A549 (cell line): ENCODE measurements at regions not wholly inside any gene's neighbourhood (a gene's known extent, or its start where the extent isn't known, plus 50 kb on each side); places are given as distances from the start of the nearest gene placed in this dataset.

Experiments used
- ATAC-seq, 2 experiments: fragments of 200-7000 bp in 1 of 2; fragments of >200 bp in 1 of 2; cut with Nextera tagmentation in 1 of 2; cut with Tn5 transposase in 1 of 2; 3 replicates each; pipeline versions ENCODE4 v1.8.0 to v1.9.1; 2018 to 2020; ENCODE audit warnings: mild to moderate bottlenecking in 1 of 2, moderate library complexity in 1 of 2
- CTCF ChIA-PET: fragments of 300-600 bp; sonication (Branson Sonifier 250); formaldehyde crosslinking; extraction: SDS; loops from one replicate; lab custom pipeline; 2021; ENCODE audit warnings: antibody characterized with exemption, inconsistent platforms; lab: Yijun Ruan, JAX
- POLR2A ChIA-PET: fragments of 350-600 bp; formaldehyde crosslinking; extraction: SDS; loops from one replicate; lab custom pipeline; 2021; ENCODE audit warnings: antibody characterized with exemption, inconsistent platforms; lab: Yijun Ruan, JAX
- DNase-seq, 2 experiments: peaks; one replicate each; pipeline versions ENCODE4 v3.0.0 to v3.0.0-alpha.2; 2011 to 2016; ENCODE audit warnings: low read depth in 1 of 2, low spot score in 1 of 2
- FAIRE-seq: peaks from 2 replicates; lab custom pipeline; 2011; peaks lifted over from hg19 to GRCh38; lab: Jason Lieb, UNC
- H3K27ac ChIP-seq, 2 experiments: fragments of >200 bp; sonication (Bioruptor Twin); formaldehyde crosslinking; 3 replicates each; pipeline ENCODE4 v1.5.1; 2016 to 2017
- H3K4me1 ChIP-seq: fragments of >200 bp; sonication (Bioruptor Twin); formaldehyde crosslinking; 3 replicates; pipeline ENCODE4 v1.6.1; 2016
- H3K4me2 ChIP-seq: fragments of >200 bp; sonication (Bioruptor Twin); formaldehyde crosslinking; 3 replicates; pipeline ENCODE4 v1.6.1; 2016
- H3K4me3 ChIP-seq: fragments of >200 bp; sonication (Bioruptor Twin); formaldehyde crosslinking; 3 replicates; pipeline ENCODE4 v1.5.1; 2016
- H3K9me3 ChIP-seq: fragments of >200 bp; sonication (Bioruptor Twin); formaldehyde crosslinking; 3 replicates; pipeline ENCODE4 v1.6.1; 2016
- ATOH8 ChIP-seq: fragments of 250-450 bp; sonication (Bioruptor Pico); IDR thresholded peaks from 2 replicates; pipeline ENCODE4 v1.5.0; 2020; ENCODE audit warnings: low read depth, mild to moderate bottlenecking, moderate library complexity
- BHLHE40 ChIP-seq: IDR thresholded peaks from 2 replicates; pipeline ENCODE4 v1.6.1; 2012; ENCODE audit warnings: low read depth, low read length, inconsistent platforms
- CBX8 ChIP-seq: fragments of 200-600 bp; sonication (generic); IDR thresholded peaks from 2 replicates; pipeline ENCODE4 v1.6.1; 2016
- CHD2 ChIP-seq: fragments of 150-350 bp; IDR thresholded peaks from 2 replicates; pipeline ENCODE4 v1.6.1; 2014; ENCODE audit warnings: low read length; ENCODE audit not compliant: partially characterized antibody
- CTCF ChIP-seq: fragments of >200 bp; sonication (Bioruptor Twin); formaldehyde crosslinking; IDR thresholded peaks from 3 replicates; pipeline ENCODE4 v1.5.1; 2016
- E2F6 ChIP-seq: IDR thresholded peaks from 2 replicates; pipeline ENCODE4 v1.6.1; 2012; ENCODE audit warnings: low read depth, borderline replicate concordance
- EHF ChIP-seq: fragments of 250-450 bp; sonication (Bioruptor Pico); IDR thresholded peaks from 2 replicates; pipeline ENCODE4 v1.5.0; 2020; ENCODE audit warnings: mild to moderate bottlenecking
- EHMT2 ChIP-seq: fragments of 200-600 bp; sonication (generic); IDR thresholded peaks from 2 replicates; pipeline ENCODE4 v1.6.1; 2016; ENCODE audit warnings: antibody characterized with exemption, low read depth, mild to moderate bottlenecking, moderate library complexity
- ESRRA ChIP-seq: fragments of 150-350 bp; IDR thresholded peaks from 2 replicates; pipeline ENCODE4 v1.6.1; 2014; ENCODE audit warnings: mild to moderate bottlenecking, low read length, borderline replicate concordance
- FOXS1 ChIP-seq: fragments of 250-450 bp; sonication (Bioruptor Pico); IDR thresholded peaks from 2 replicates; pipeline ENCODE4 v1.5.0; 2020; ENCODE audit warnings: mild to moderate bottlenecking, moderate library complexity
- HES2 ChIP-seq: fragments of >200 bp; sonication (Bioruptor Twin); formaldehyde crosslinking; IDR thresholded peaks from 2 replicates; pipeline ENCODE4 v1.6.1; 2016
- HEYL ChIP-seq: fragments of 250-450 bp; sonication (Bioruptor Pico); IDR thresholded peaks from 2 replicates; pipeline ENCODE4 v1.8.0; 2021; ENCODE audit warnings: mild to moderate bottlenecking, moderate library complexity
- HOXA7 ChIP-seq: fragments of 250-450 bp; sonication (Bioruptor Pico); IDR thresholded peaks from 2 replicates; pipeline ENCODE4 v1.5.0; 2020; ENCODE audit warnings: mild to moderate bottlenecking, moderate library complexity
- HOXB13 ChIP-seq: fragments of 250-450 bp; sonication (Bioruptor Pico); IDR thresholded peaks from 2 replicates; pipeline ENCODE4 v1.5.0; 2020; ENCODE audit warnings: low read depth, mild to moderate bottlenecking, moderate library complexity
- JUNB ChIP-seq: fragments of >200 bp; sonication (Bioruptor Twin); formaldehyde crosslinking; IDR thresholded peaks from 2 replicates; pipeline ENCODE4 v1.6.1; 2016
- KDM1A ChIP-seq: fragments of 200-600 bp; sonication (generic); IDR thresholded peaks from 2 replicates; pipeline ENCODE4 v1.6.1; 2016; ENCODE audit warnings: low read depth, mild to moderate bottlenecking
- MAZ ChIP-seq: fragments of 150-350 bp; IDR thresholded peaks from 2 replicates; pipeline ENCODE4 v1.6.1; 2014; ENCODE audit warnings: antibody characterized with exemption, low read depth, low read length, borderline replicate concordance
- MYC ChIP-seq: IDR thresholded peaks from 2 replicates; pipeline ENCODE4 v1.6.1; 2012; ENCODE audit warnings: mild to moderate bottlenecking, inconsistent platforms, low read length, improper control_type of control experiment, borderline replicate concordance
- NPAS2 ChIP-seq: fragments of 250-450 bp; sonication (Bioruptor Pico); IDR thresholded peaks from 2 replicates; pipeline ENCODE4 v1.8.0; 2022; ENCODE audit warnings: mild to moderate bottlenecking, moderate library complexity, borderline replicate concordance
- NR3C1 ChIP-seq: fragments of >200 bp; sonication (Bioruptor Twin); formaldehyde crosslinking; IDR thresholded peaks from 3 replicates; pipeline ENCODE4 v1.6.1; 2017
- PHF8 ChIP-seq: fragments of 200-600 bp; sonication (generic); IDR thresholded peaks from 2 replicates; pipeline ENCODE4 v1.6.1; 2016; ENCODE audit warnings: low read depth, mild to moderate bottlenecking, antibody characterized with exemption, moderate library complexity, borderline replicate concordance
- POLR2A ChIP-seq: IDR thresholded peaks from 2 replicates; pipeline ENCODE4 v1.6.1; 2012; ENCODE audit warnings: mild to moderate bottlenecking, low read length
- RAD21 ChIP-seq, 2 experiments: fragments of >200 bp in 1 of 2; sonication (Bioruptor Twin) in 1 of 2; formaldehyde crosslinking in 1 of 2; IDR thresholded peaks in 1 of 2; conservative IDR thresholded peaks in 1 of 2; 2 replicates in 1 of 2; 3 replicates in 1 of 2; pipeline ENCODE4 v1.6.1; 2012 to 2018; ENCODE audit warnings: inconsistent platforms in 1 of 2
- RARB ChIP-seq: fragments of 250-450 bp; sonication (Bioruptor Pico); IDR thresholded peaks from 2 replicates; pipeline ENCODE4 v1.8.0; 2021; ENCODE audit warnings: mild to moderate bottlenecking, moderate library complexity
- RCOR1 ChIP-seq: fragments of 150-350 bp; IDR thresholded peaks from 2 replicates; pipeline ENCODE4 v1.6.1; 2014; ENCODE audit warnings: antibody characterized with exemption, low read length, low read depth
- SREBF2 ChIP-seq: fragments of 450-650 bp; IDR thresholded peaks from 2 replicates; pipeline ENCODE4 v1.6.1; 2014; ENCODE audit warnings: mild to moderate bottlenecking, moderate library complexity
- TFCP2L1 ChIP-seq: fragments of 250-450 bp; sonication (Bioruptor Pico); IDR thresholded peaks from 2 replicates; pipeline ENCODE4 v1.5.0; 2021; ENCODE audit warnings: mild to moderate bottlenecking
- TP53 ChIP-seq: fragments of 250-450 bp; sonication (Bioruptor Pico); IDR thresholded peaks from 2 replicates; pipeline ENCODE4 v1.5.0; 2021; ENCODE audit warnings: mild to moderate bottlenecking, moderate library complexity
- USF2 ChIP-seq: fragments of 450-650 bp; IDR thresholded peaks from 2 replicates; pipeline ENCODE4 v1.6.1; 2014; ENCODE audit warnings: antibody characterized with exemption
- ZSCAN20 ChIP-seq: fragments of 250-450 bp; sonication (Bioruptor Pico); IDR thresholded peaks from 2 replicates; pipeline ENCODE4 v1.8.0; 2022; ENCODE audit warnings: mild to moderate bottlenecking, moderate library complexity
- WGBS: methylation state at CpG from one replicate; pipeline ENCODE4 v1.1.6; 2017; ENCODE audit errors: missing lambda C conversion rate; 5-methylcytosine and 5-hydroxymethylcytosine counted together

GRCh38 chr2:129803032-129803431, 176.4 kb upstream of the RAB6C start:
- Histone ChIP-seq H3K4me1 (no peaks in the 10 kb centered on the region), H3K4me2 (no peak overlapping the region), H3K4me3 (no peak overlapping the region), H3K27ac (no peak overlapping the region), H3K9me3 (no peaks in the 10 kb centered on the region)
- no peak for TF ChIP-seq PHF8
- TF ChIP-seq HEYL (CRISPR knock-in tag) = no peak
- no peak for TF ChIP-seq MYC
- no peak for TF ChIP-seq ZSCAN20
- TF ChIP-seq CTCF = no peak
- TF ChIP-seq SREBF2 = no peak
- TF ChIP-seq NR3C1 = no peak
- no peak for TF ChIP-seq HOXB13 (CRISPR knock-in tag)
- no peak for TF ChIP-seq TFCP2L1 (CRISPR knock-in tag)
- no peak for TF ChIP-seq RAD21 (conservative IDR thresholded peaks at IDR 0.05 in 1 of 2, IDR thresholded peaks at IDR 0.05 in 1 of 2)
- TF ChIP-seq E2F6 = no peak
- TF ChIP-seq HOXA7 (CRISPR knock-in tag) = no peak
- TF ChIP-seq USF2 = no peak
- no peak for TF ChIP-seq NPAS2
- FAIRE-seq = no peak
- POLR2A ChIA-PET = no interaction called here
- WGBS = 31% methylated on average over 1 of the region's 1 CpG
- no peak for ATAC-seq
- CTCF ChIA-PET = no interaction called here
- DNase-seq = no peak

- ATAC-seq = no peak
- Histone ChIP-seq H3K27ac (no peak overlapping the region), H3K4me2 (no peak overlapping the region), H3K4me1 (no peaks in the 10 kb centered on the region), H3K4me3 (no peak overlapping the region), H3K9me3 (no peaks in the 10 kb centered on the region)
- TF ChIP-seq SREBF2 (no peak), MAZ (no peak), TP53 (CRISPR knock-in tag) (no peak), HES2 (no peak), BHLHE40 (no peak), JUNB (no peak), EHF (CRISPR knock-in tag) (no peak), RCOR1 (no peak), CBX8 (no peak), HOXB13 (CRISPR knock-in tag) (no peak), RARB (CRISPR knock-in tag) (no peak), POLR2A (no peak), FOXS1 (no peak), ATOH8 (CRISPR knock-in tag) (no peak), E2F6 (no peak), CHD2 (no peak), ESRRA (no peak), MYC (no peak), KDM1A (no peak), EHMT2 (no peak)
- ChIA-PET CTCF (no interaction called here), POLR2A (no interaction called here)
- no peak for DNase-seq
- FAIRE-seq = no peak
- WGBS = 16% methylated on average over 3 of the region's 3 CpGs
Observed at GRCh38 chr2:129803871-129804270, 175.6 kb upstream of the RAB6C start.
